HK-2 (cell line): ENCODE measurements at regions not wholly inside any gene's neighbourhood (a gene's known extent, or its start where the extent isn't known, plus 50 kb on each side); places are given as distances from the start of the nearest gene placed in this dataset.
"Not testable (repeated sequence)": the region's sequence is repeated elsewhere in the genome, so short reads cannot be mapped to it uniquely, and the experiment has no call there.

Experiments
- DNase-seq: peaks from one replicate; pipeline ENCODE4 v3.0.0-alpha.2; 2018; ENCODE audit not compliant: unreplicated experiment

GRCh38 chr13:31517599-31517998, 221.7 kb upstream of the RXFP2 start:
- DNase-seq, result no peak

- no peak for DNase-seq
These were observed 220.7 kb upstream of the RXFP2 start for GRCh38 chr13:31518645-31519044.

GRCh38 chr13:31521435-31521834, 217.9 kb upstream of the RXFP2 start:
- no peak for DNase-seq

GRCh38 chr13:31522396-31522795, 216.9 kb upstream of the RXFP2 start:
- no peak for DNase-seq

GRCh38 chr13:31528176-31528575, 211.2 kb upstream of the RXFP2 start:
- no peak for DNase-seq

- no peak for DNase-seq
These were observed 210.6 kb upstream of the RXFP2 start for GRCh38 chr13:31528758-31529157.

- DNase-seq, result no peak
These were observed 208.4 kb upstream of the RXFP2 start for GRCh38 chr13:31530922-31531321.

GRCh38 chr13:31537052-31537451, 202.3 kb upstream of the RXFP2 start:
- DNase-seq, result no peak

GRCh38 chr13:31538067-31539042, 201.0 kb upstream of the RXFP2 start:
- no peak for DNase-seq

- DNase-seq, result no peak
These were observed 199.0 kb upstream of the RXFP2 start for GRCh38 chr13:31540281-31540680.

- no peak for DNase-seq
These were observed 196.1 kb upstream of the RXFP2 start for GRCh38 chr13:31543190-31543589.

- no peak for DNase-seq
These were observed 193.7 kb upstream of the RXFP2 start for GRCh38 chr13:31545616-31546015.

GRCh38 chr13:31556376-31556775, 182.9 kb upstream of the RXFP2 start:
- no peak for DNase-seq

- not testable (repeated sequence) for DNase-seq
These were observed 155.1 kb upstream of the RXFP2 start for GRCh38 chr13:31584221-31584620.

GRCh38 chr13:31587698-31588266, 151.5 kb upstream of the RXFP2 start:
- DNase-seq, result no peak

GRCh38 chr13:31588316-31588715, 151.0 kb upstream of the RXFP2 start:
- no peak for DNase-seq

- no peak for DNase-seq
These were observed 150.4 kb upstream of the RXFP2 start for GRCh38 chr13:31588893-31589292.

GRCh38 chr13:31591642-31592233, 147.6 kb upstream of the RXFP2 start:
- no peak for DNase-seq

- no peak for DNase-seq
These were observed 145.3 kb upstream of the RXFP2 start for GRCh38 chr13:31594056-31594455.

GRCh38 chr13:31595563-31595962, 143.8 kb upstream of the RXFP2 start:
- DNase-seq, result no peak

- no peak for DNase-seq
These were observed 140.3 kb upstream of the RXFP2 start for GRCh38 chr13:31598990-31599389.

- no peak for DNase-seq
These were observed 134.1 kb upstream of the RXFP2 start for GRCh38 chr13:31605076-31605860.
